Esophagus squamous epithelium (tissue), 4 donors: ENCODE measurements at regions not wholly inside any gene's neighbourhood (a gene's known extent, or its start where the extent isn't known, plus 50 kb on each side); places are given as distances from the start of the nearest gene placed in this dataset.

Experiments used
- CTCF ChIP-seq, 6 experiments: fragments of 450-650 bp in 4 of 6; fragments of 200-600 bp in 2 of 6; sonication (generic) in 2 of 6; IDR thresholded peaks; one replicate each; pipeline ENCODE4 v1.5.1; 2016 to 2019; ENCODE audit warnings: antibody characterized with exemption in 6 of 6, mild to moderate bottlenecking in 4 of 6, moderate library complexity in 4 of 6
- POLR2A ChIP-seq, 4 donors: fragments of 450-650 bp; IDR thresholded peaks; one replicate each; pipeline ENCODE4 v1.6.1; 2017; ENCODE audit warnings: antibody characterized with exemption in 4 of 4, mild to moderate bottlenecking in 4 of 4, moderate library complexity in 3 of 4

- TF ChIP-seq CTCF (IDR thresholded peaks at IDR 0.05), result no peak
- TF ChIP-seq POLR2A (IDR thresholded peaks at IDR 0.05), result no peak
Observed at GRCh38 chr7:70953331-70953741, 178.6 kb upstream of the GALNT17 start.
